ENCODE measurements at regions not wholly inside any gene's neighbourhood (a gene's known extent, or its start where the extent isn't known, plus 50 kb on each side); places are given as distances from the start of the nearest gene placed in this dataset.
"Not testable (repeated sequence)": the region's sequence is repeated elsewhere in the genome, so short reads cannot be mapped to it uniquely, and the experiment has no call there.

- no peak for DNase-seq
Measured at GRCh38 chrX:109880629-109881028, 122.3 kb upstream of the TMEM164 start.

- DNase-seq, result no peak
Measured at GRCh38 chrX:109886122-109886761, 116.7 kb upstream of the TMEM164 start.

GRCh38 chrX:109889289-109890006 lies 113.5 kb upstream of the TMEM164 start:
- DNase-seq, result no peak

GRCh38 chrX:109890300-109890699 lies 112.6 kb upstream of the TMEM164 start:
- no peak for DNase-seq

GRCh38 chrX:109890910-109891502 lies 111.9 kb upstream of the TMEM164 start:
- DNase-seq, result no peak

GRCh38 chrX:109896024-109896423 lies 106.9 kb upstream of the TMEM164 start:
- DNase-seq, result not testable (repeated sequence)

GRCh38 chrX:109902665-109903064 lies 100.2 kb upstream of the TMEM164 start:
- DNase-seq, result no peak

- no peak for DNase-seq
Measured at GRCh38 chrX:109911046-109911445, 91.9 kb upstream of the TMEM164 start.

- not testable (repeated sequence) for DNase-seq
Measured at GRCh38 chrX:109912993-109913392, 89.9 kb upstream of the TMEM164 start.

- no peak for DNase-seq
Measured at GRCh38 chrX:109914114-109914849, 88.6 kb upstream of the TMEM164 start.

- DNase-seq, result no peak
Measured at GRCh38 chrX:109918753-109919152, 84.2 kb upstream of the TMEM164 start.

- no peak for DNase-seq
Measured at GRCh38 chrX:109920325-109920724, 82.6 kb upstream of the TMEM164 start.

GRCh38 chrX:109920868-109921267 lies 82.0 kb upstream of the TMEM164 start:
- no peak for DNase-seq

- no peak for DNase-seq
Measured at GRCh38 chrX:109922190-109922589, 80.7 kb upstream of the TMEM164 start.

- DNase-seq, result not testable (repeated sequence)
Measured at GRCh38 chrX:109925003-109925402, 77.9 kb upstream of the TMEM164 start.

GRCh38 chrX:109925656-109926055 lies 77.3 kb upstream of the TMEM164 start:
- no peak for DNase-seq

GRCh38 chrX:109926118-109926517 lies 76.8 kb upstream of the TMEM164 start:
- DNase-seq, result no peak

- no peak for DNase-seq
Measured at GRCh38 chrX:109926743-109927662, 75.9 kb upstream of the TMEM164 start.

- DNase-seq, result no peak
Measured at GRCh38 chrX:109927663-109928273, 75.1 kb upstream of the TMEM164 start.

- no peak for DNase-seq
Measured at GRCh38 chrX:109928596-109929335, 74.1 kb upstream of the TMEM164 start.

- no peak for DNase-seq
Measured at GRCh38 chrX:109931677-109932076, 71.2 kb upstream of the TMEM164 start.

All from skin of body (tissue), 1 donor.